Skeletal muscle satellite cell (primary cell): ENCODE measurements at regions not wholly inside any gene's neighbourhood (a gene's known extent, or its start where the extent isn't known, plus 50 kb on each side); places are given as distances from the start of the nearest gene placed in this dataset.

Experiments
- H3K27me3 ChIP-seq: 2 replicates; pipeline ENCODE4 v1.7.0; 2013; ENCODE audit warnings: low read length; ENCODE audit not compliant: control insufficient read depth, insufficient read depth
- H3K36me3 ChIP-seq: 2 replicates; pipeline ENCODE4 v1.7.0; 2013; ENCODE audit warnings: mild to moderate bottlenecking, control low read depth, low read length; ENCODE audit not compliant: insufficient read depth
- H3K4me1 ChIP-seq: 2 replicates; pipeline ENCODE4 v1.7.0; 2013; ENCODE audit warnings: low read length; ENCODE audit not compliant: control insufficient read depth, insufficient read depth
- H3K4me2 ChIP-seq: 2 replicates; pipeline ENCODE4 v1.7.0; 2013; ENCODE audit warnings: mild to moderate bottlenecking, low read length
- H3K4me3 ChIP-seq: 2 replicates; pipeline ENCODE4 v1.7.0; 2013; ENCODE audit warnings: low read length
- H3K9ac ChIP-seq: 2 replicates; pipeline ENCODE4 v1.7.0; 2013; ENCODE audit warnings: mild to moderate bottlenecking, low read depth, low read length, moderate library complexity
- H3K9me3 ChIP-seq: replicated peaks from 2 replicates; pipeline ENCODE4 v1.7.0; 2013; ENCODE audit warnings: mild to moderate bottlenecking, control low read depth, low read length

DNA sequence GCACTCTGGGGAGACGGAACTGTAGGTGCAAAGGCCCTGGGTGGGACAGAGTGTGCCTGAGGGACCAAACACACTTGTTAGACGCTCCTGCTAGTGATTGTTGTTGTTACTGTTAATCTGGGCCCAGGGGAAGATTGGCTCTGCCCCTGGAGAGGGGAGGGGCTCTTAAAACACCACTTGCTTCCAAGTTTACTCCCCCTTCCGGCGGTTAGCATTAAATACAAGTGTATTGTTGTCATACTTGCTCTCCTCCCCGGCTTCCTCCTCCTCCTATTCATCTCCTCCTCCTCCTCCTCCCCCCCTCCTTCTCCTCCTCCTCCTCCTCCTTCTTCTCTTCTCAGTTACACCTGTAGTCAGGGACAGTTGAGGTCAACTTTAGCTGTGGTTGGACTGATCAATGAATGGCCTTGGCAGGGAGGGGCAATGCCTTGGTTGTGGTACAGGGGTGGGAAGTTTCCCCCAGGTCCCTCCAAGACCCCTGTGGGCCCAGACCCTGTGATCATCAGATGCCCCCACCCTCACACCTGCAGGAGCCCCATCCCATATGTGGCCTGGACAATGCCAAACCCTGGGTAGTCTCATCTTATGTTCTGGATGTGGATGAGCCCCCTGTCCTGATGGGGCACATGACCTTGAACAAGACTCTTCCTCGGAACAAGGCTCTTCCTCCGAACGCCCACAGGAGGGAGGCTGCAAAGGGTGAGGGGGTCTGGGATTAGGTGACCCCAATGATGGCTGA, 217.3 kb downstream of the PTPRU start:
- H3K36me3 ChIP-seq = no peaks in the 10 kb centered on the region
- H3K9ac ChIP-seq = no peak overlapping the region
- H3K4me3 ChIP-seq = no peak overlapping the region
- no peak overlapping the region for H3K4me2 ChIP-seq
- H3K27me3 ChIP-seq = no peaks in the 10 kb centered on the region
- no peaks in the 10 kb centered on the region for H3K9me3 ChIP-seq
- H3K4me1 ChIP-seq = no peaks in the 10 kb centered on the region

- no peaks in the 10 kb centered on the region for H3K27me3 ChIP-seq
- no peak overlapping the region for H3K4me3 ChIP-seq
- no peaks in the 10 kb centered on the region for H3K36me3 ChIP-seq
- no peak overlapping the region for H3K4me2 ChIP-seq
- H3K9ac ChIP-seq = no peak overlapping the region
- no peaks in the 10 kb centered on the region for H3K9me3 ChIP-seq
- no peaks in the 10 kb centered on the region for H3K4me1 ChIP-seq
Observed at GRCh38 chr1:29452463-29453230, 216.3 kb downstream of the PTPRU start.

GRCh38 chr1:29451368-29451892, 215.1 kb downstream of the PTPRU start:
- Histone ChIP-seq H3K9me3 (no peaks in the 10 kb centered on the region), H3K27me3 (no peaks in the 10 kb centered on the region), H3K4me3 (no peak overlapping the region), H3K9ac (no peak overlapping the region), H3K4me1 (no peaks in the 10 kb centered on the region), H3K4me2 (no peak overlapping the region), H3K36me3 (no peaks in the 10 kb centered on the region)

DNA sequence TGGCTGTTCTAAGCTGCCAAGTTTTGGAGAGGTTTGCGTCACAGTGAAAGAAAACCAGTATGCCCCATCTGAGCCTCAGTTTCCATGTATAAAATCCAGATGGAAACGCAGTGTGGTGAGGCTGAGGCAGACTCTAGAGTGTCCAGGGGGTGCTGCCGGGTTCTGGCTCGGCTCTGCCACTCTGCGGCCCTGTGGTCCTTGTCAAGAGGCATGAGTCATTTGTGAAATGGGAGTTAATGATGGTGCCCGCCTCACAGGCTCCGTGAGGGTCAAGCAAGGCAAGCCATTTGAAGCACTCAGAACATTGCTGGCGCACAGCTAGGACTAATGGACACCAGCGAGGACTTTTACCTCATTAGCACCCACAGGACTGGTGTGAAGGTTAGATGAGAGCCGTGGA, 214.3 kb downstream of the PTPRU start:
- Histone ChIP-seq H3K9me3 (no peaks in the 10 kb centered on the region), H3K27me3 (no peaks in the 10 kb centered on the region), H3K36me3 (no peaks in the 10 kb centered on the region), H3K4me2 (no peak overlapping the region), H3K4me3 (no peak overlapping the region), H3K4me1 (no peaks in the 10 kb centered on the region), H3K9ac (no peak overlapping the region)

DNA sequence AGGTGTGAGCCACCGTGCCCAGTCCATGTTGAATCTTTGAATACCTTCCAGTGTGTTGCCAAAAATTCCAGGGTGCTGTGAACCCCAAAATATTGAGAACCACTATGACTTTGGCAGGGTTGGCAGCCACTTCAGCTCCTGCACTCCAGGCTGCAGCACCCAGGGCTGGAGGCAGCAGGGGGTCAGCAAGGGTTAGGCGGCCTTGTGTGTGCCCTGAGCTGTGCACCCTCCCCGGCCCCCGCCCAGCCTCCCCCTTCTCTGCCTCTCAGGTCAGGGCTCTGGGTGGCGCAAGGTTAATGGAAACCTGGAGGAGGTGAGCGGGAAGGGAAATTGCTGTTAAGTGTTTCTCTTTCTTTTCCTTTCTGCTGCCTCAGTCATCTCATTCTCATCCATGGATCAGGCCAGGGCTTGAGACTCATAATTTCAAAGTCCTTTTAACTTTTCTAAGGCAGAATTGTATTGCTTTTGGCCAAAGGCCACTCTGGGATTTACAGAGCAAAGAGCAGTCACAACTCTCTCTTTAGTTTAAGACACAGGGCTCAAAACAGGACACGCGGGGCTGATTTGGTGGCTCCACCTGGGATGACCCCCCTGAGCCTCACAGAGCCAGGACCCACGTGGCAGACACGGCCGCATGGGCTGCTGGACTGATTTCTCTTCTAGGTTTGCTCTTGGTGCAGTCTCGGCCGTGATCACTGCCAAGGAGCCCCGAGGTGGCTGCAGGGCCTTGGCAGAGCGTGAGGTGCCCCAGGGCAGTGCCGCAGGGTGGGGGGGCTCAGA, 212.3 kb downstream of the PTPRU start:
- Histone ChIP-seq H3K4me1 (no peaks in the 10 kb centered on the region), H3K36me3 (no peaks in the 10 kb centered on the region), H3K4me3 (no peak overlapping the region)

DNA sequence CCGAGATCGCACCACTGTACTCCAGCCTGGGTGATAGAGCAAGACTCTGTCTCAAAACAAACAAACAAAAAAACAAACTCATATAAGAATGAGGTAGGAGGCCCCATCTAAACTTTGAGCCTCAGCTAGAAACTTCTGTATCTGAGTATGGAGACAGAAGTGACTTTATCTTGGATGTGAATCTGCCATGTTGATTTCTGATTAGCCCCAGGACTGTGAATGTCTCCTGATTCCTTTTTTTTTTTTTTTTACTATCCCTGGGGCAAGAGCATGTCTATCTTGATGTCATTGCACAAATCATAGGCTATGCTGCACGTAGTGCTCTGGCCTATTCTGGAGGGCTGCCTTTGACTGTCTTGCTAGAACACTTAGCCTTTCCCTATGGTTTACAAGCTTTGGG, 211.0 kb downstream of the PTPRU start:
- Histone ChIP-seq H3K27me3 (peaks cover 6% of the 10 kb centered on the region), H3K9me3 (no peaks in the 10 kb centered on the region), H3K4me2 (no peak overlapping the region), H3K4me1 (no peaks in the 10 kb centered on the region), H3K36me3 (no peaks in the 10 kb centered on the region), H3K4me3 (no peak overlapping the region), H3K9ac (no peak overlapping the region)

More for the DNA sequence above, 212.3 kb downstream of the PTPRU start:
- no peaks in the 10 kb centered on the region for H3K9me3 ChIP-seq
- H3K4me2 ChIP-seq = no peak overlapping the region
- peaks cover 4% of the 10 kb centered on the region for H3K27me3 ChIP-seq
- no peak overlapping the region for H3K9ac ChIP-seq

DNA sequence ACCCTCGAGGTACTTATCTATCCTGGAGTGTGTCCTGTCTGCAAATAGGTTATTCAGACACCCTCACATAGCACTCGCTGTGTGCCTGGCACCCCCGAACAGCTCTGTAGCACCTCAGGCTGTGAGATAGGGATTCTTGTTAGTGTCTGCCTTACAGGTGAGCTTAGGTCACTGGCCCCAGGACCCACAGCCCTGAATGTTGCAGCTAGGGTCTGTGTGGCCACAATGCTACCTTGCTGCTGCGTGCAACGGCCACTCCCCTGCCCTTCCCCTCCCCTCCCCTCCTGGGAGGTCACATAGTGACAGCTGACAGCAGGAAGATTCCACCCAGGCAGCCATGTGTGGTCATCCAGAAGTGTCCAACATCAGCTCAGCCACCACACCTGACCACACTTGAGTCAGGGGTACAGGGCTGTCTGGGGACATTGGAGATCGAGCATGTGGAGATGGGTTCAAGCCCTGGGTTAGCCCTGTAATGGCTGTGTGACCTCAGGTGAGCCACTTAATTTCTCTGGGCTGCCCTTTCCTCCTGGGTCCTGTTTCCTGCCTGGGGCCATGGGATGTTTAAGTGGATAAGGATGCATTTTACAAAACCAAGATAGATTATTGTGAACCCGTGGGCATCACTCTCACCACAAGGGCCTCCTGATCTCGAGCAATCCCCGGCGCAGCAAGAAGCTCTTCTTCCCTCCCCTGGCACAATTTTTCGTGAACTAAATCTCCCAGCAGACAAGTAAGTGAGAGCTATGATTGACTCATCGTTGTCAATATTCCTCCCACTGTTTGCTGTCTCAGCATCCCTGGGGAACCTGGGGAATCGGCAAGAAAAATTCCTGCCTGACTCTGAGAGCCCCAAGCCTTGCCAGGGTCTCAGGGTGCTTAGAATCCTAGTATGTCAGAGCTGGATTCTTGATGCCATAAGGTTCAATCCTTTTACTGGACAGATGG, 208.7 kb downstream of the PTPRU start:
- Histone ChIP-seq H3K27me3 (peaks cover 6% of the 10 kb centered on the region), H3K4me1 (no peaks in the 10 kb centered on the region), H3K9ac (no peak overlapping the region), H3K4me3 (no peak overlapping the region), H3K4me2 (no peak overlapping the region), H3K36me3 (no peaks in the 10 kb centered on the region), H3K9me3 (no peaks in the 10 kb centered on the region)

GRCh38 chr1:29444081-29444715, 207.9 kb downstream of the PTPRU start:
- Histone ChIP-seq H3K4me1 (no peaks in the 10 kb centered on the region), H3K4me3 (no peak overlapping the region), H3K9me3 (no peaks in the 10 kb centered on the region), H3K9ac (no peak overlapping the region), H3K36me3 (no peaks in the 10 kb centered on the region), H3K4me2 (no peak overlapping the region), H3K27me3 (peaks cover 6% of the 10 kb centered on the region)

DNA sequence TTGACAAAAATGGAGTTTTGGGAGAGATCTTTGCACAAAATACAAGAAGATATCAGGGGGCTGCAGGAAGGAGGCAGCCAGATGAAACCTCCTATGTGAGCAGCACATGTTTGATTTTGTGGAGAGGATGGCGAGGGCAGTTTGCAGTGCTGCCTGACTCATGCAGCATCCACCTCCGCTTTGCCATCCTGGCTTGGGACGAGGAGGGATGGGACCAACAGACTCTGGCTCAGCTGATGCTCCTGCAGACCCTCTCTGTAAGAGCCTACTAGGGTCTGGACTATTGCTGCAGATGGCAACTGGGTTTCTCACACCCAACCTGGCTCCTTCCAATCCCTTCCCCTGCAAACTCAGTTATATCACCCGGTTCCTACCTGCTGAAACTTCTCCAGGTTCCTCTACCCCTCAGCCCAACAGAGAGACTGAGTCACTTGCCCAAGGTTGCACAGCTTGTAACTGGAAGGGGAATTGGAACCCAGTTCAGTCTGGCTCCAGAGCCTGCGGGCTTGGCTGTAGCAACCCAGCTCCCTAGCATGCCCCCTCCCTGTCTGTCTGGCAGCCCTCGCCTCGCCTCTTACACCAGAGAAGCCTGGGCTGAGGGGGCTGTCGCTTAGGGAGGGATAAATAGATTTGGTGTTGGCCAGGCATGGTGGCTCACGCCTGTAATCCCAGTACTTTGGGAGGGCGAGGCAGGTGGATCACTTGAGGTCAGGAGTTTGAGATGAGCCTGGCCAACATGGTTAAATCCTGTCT, 205.8 kb downstream of the PTPRU start:
- Histone ChIP-seq H3K4me2 (no peak overlapping the region), H3K36me3 (no peaks in the 10 kb centered on the region), H3K4me1 (no peaks in the 10 kb centered on the region), H3K4me3 (no peak overlapping the region), H3K9ac (no peak overlapping the region), H3K9me3 (no peaks in the 10 kb centered on the region), H3K27me3 (peaks cover 6% of the 10 kb centered on the region)

GRCh38 chr1:29439615-29440014, 203.3 kb downstream of the PTPRU start:
- H3K4me2 ChIP-seq = no peak overlapping the region
- H3K27me3 ChIP-seq = peaks cover 6% of the 10 kb centered on the region
- H3K36me3 ChIP-seq = no peaks in the 10 kb centered on the region
- H3K9ac ChIP-seq = no peak overlapping the region
- H3K9me3 ChIP-seq = no peaks in the 10 kb centered on the region
- no peaks in the 10 kb centered on the region for H3K4me1 ChIP-seq
- H3K4me3 ChIP-seq = no peak overlapping the region
